ENCODE measurements at regions not wholly inside any gene's neighbourhood (a gene's known extent, or its start where the extent isn't known, plus 50 kb on each side); places are given as distances from the start of the nearest gene placed in this dataset.

DNA sequence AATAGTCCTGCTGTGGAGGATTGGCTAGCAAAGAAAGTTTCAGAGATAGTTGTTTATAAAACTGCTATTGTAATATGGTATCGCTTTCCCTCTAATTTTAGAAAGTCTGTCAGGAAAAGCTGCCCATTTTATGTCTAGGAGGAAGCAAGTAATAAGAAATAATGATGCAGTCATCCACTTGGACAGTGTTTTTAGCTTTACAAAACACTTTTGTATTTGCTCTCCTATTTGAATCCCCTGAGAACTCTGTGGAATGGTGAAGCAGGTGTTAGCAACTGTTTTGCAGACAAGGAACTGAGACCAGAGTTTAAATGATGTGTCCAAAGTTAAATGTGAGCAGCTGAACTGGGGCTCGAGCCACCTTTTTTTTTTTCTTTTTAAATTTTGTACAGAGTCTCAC is 455.8 kb downstream of the XPNPEP1 start:
- no peak for DNase-seq
- H3K4me1 ChIP-seq (ENCODE audit: insufficient read depth, low read length) = no peaks in the 10 kb centered on the region
- H3K9me3 ChIP-seq (ENCODE audit: control insufficient read depth, low read depth, low read length) = no peaks in the 10 kb centered on the region
- no peak overlapping the region for H3K18ac ChIP-seq (ENCODE audit: insufficient read length, low read depth, low read length)
- no peak overlapping the region for H3K9ac ChIP-seq (ENCODE audit: extremely low read depth, insufficient read length, low read length)
- no peaks in the 10 kb centered on the region for H4K20me1 ChIP-seq (ENCODE audit: control insufficient read depth, insufficient read depth, insufficient read length)
- H3K4me1 Mint-ChIP-seq = 0 out of 4 replicates have a peak, but pooled peaks cover 0 to 5% of the 10 kb centered on the region in 2 experiments
- H2BK15ac ChIP-seq (ENCODE audit: low read depth, low read length) = no peak overlapping the region
- no peaks in the 10 kb centered on the region for H3K9me3 Mint-ChIP-seq
- no peaks in the 10 kb centered on the region for H3K23me2 ChIP-seq (ENCODE audit: insufficient read length, low read depth, low read length, poor library complexity, severe bottlenecking)
- peaks cover 9% of the 10 kb centered on the region for H3K27me3 Mint-ChIP-seq (ENCODE audit: low read depth)
- H3K36me3 Mint-ChIP-seq (ENCODE audit: insufficient read depth in 1 of 3, low read depth in 3 of 3) = no peaks in the 10 kb centered on the region
- no peak overlapping the region for H2BK120ac ChIP-seq (ENCODE audit: low read depth, low read length, poor library complexity, severe bottlenecking)
- H4K5ac ChIP-seq (ENCODE audit: insufficient read length, low read depth, low read length) = no peak overlapping the region
- H3K4ac ChIP-seq (ENCODE audit: low read depth, low read length) = no peak overlapping the region
- H3K27me3 ChIP-seq (ENCODE audit: insufficient read depth, low read length) = no peaks in the 10 kb centered on the region
- no peak overlapping the region; a peak in 1 of 7 replicates for H3K27ac Mint-ChIP-seq
- H3T11ph ChIP-seq (ENCODE audit: low read length) = no peak overlapping the region
- H3K4me3 Mint-ChIP-seq = no peak overlapping the region
- no peak for TF ChIP-seq CTCF (conservative IDR thresholded peaks at IDR 0.05)
- H2BK20ac ChIP-seq (ENCODE audit: low read depth, low read length, poor library complexity, severe bottlenecking) = no peak overlapping the region
- no peak overlapping the region for H4K8ac ChIP-seq (replicated peaks; ENCODE audit: insufficient read length, low read depth, low read length)
- no peak overlapping the region for H3K14ac ChIP-seq (ENCODE audit: insufficient read depth, low read length)
- no peak overlapping the region for H3K27ac ChIP-seq (ENCODE audit: insufficient read length, low read depth, low read length)
- H3K79me2 ChIP-seq (ENCODE audit: insufficient read depth, low read length) = no peaks in the 10 kb centered on the region
- no peak overlapping the region for H3K56ac ChIP-seq (ENCODE audit: insufficient read length, low read depth, low read length)
- H2BK5ac ChIP-seq (ENCODE audit: insufficient read length, low read length) = no peak overlapping the region
- WGBS (ENCODE audit: extremely low coverage, insufficient read length, low lambda C conversion rate) = no CpG with 5 or more reads among the region's 2 CpGs
- H3K79me1 ChIP-seq (ENCODE audit: insufficient read depth, low read depth, low read length, poor library complexity, severe bottlenecking) = no peaks in the 10 kb centered on the region
- H2AFZ ChIP-seq (ENCODE audit: low read length) = no peak overlapping the region
- H4K91ac ChIP-seq (ENCODE audit: insufficient read length, low read depth, low read length) = no peak overlapping the region
- H3K23ac ChIP-seq (ENCODE audit: insufficient read length, low read depth, low read length) = no peak overlapping the region
- H3K4me2 ChIP-seq (ENCODE audit: insufficient read depth, insufficient read length, low read length) = no peak overlapping the region
- no peak overlapping the region for H2BK12ac ChIP-seq (ENCODE audit: insufficient read length, low read depth, low read length)
- no peak overlapping the region for H2AK5ac ChIP-seq (ENCODE audit: insufficient read length, low read length)

All from H9 (cell line).